Stomach (tissue), 4 donors: ENCODE measurements at regions not wholly inside any gene's neighbourhood (a gene's known extent, or its start where the extent isn't known, plus 50 kb on each side); places are given as distances from the start of the nearest gene placed in this dataset.

Experiments
- EP300 ChIP-seq: sonication (generic); formaldehyde crosslinking; IDR thresholded peaks from one replicate; pipeline ENCODE4 v1.6.1; 2017; ENCODE audit warnings: antibody characterized with exemption
- POLR2A ChIP-seq, 4 donors: fragments of 450-650 bp; IDR thresholded peaks; one replicate each; pipeline ENCODE4 v1.6.1; 2016; ENCODE audit warnings: antibody characterized with exemption in 4 of 4, control low read depth in 2 of 4, mild to moderate bottlenecking in 1 of 4, moderate library complexity in 1 of 4
- POLR2AphosphoS5 ChIP-seq, 3 donors: sonication (generic); formaldehyde crosslinking; IDR thresholded peaks; one replicate each; pipeline ENCODE4 v1.6.1; 2016; ENCODE audit warnings: antibody characterized with exemption in 3 of 3
- TF ChIP-seq, protein P1 (sequence below), 7 experiments: fragments of 450-650 bp in 4 of 7; fragments of 200-600 bp in 3 of 7; sonication (generic) in 3 of 7; IDR thresholded peaks; one replicate each; pipeline ENCODE4 v1.5.1; 2016 to 2019; ENCODE audit warnings: antibody characterized with exemption in 7 of 7, control low read depth in 2 of 7, mild to moderate bottlenecking in 1 of 7

DNA sequence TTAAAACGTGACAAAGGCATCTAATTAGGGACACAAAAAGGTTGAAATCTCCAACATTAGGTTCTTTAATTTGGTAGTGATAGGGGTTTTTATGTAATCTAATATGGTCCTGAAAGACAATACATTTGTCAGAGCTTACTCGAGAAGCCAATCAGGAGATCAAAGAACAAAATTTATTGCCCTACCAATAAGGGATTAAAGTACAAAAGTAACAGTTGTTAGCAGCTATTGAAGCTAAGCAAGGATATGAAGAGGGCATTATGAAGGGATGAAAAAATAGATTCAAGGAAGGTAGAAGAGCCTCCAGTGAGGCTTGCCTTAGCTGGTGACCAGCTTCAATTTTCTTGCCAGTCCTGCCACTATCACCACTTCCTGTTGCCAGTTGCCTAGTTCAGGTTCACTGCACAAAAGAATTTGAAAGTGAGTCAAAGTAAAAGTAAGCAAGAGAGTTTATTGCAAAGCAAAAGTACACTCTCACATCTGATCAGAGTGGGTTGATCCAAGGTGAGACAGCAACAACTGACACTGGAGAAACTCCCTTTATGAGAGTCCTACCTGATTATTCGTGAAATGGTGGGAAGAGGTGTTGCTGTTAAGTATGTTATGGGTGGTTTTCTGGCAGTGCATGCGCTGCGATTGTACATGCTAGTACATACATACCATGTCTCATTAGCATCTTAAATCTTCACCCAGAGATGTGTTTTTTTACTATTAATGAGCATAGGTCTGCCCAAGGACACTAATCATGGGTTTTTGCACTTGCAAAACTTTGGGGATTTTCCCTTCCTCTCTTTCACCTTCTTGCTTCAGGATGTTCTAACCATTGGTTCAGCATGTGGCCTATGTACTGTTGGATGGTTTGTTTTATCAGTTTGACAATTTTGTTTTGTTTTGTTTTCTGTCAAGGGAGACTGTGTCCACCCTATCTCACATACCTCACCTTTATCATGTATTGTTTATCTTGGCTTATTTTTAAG lies 263.2 kb upstream of the ITM2A start:
- TF ChIP-seq, protein P1, sequence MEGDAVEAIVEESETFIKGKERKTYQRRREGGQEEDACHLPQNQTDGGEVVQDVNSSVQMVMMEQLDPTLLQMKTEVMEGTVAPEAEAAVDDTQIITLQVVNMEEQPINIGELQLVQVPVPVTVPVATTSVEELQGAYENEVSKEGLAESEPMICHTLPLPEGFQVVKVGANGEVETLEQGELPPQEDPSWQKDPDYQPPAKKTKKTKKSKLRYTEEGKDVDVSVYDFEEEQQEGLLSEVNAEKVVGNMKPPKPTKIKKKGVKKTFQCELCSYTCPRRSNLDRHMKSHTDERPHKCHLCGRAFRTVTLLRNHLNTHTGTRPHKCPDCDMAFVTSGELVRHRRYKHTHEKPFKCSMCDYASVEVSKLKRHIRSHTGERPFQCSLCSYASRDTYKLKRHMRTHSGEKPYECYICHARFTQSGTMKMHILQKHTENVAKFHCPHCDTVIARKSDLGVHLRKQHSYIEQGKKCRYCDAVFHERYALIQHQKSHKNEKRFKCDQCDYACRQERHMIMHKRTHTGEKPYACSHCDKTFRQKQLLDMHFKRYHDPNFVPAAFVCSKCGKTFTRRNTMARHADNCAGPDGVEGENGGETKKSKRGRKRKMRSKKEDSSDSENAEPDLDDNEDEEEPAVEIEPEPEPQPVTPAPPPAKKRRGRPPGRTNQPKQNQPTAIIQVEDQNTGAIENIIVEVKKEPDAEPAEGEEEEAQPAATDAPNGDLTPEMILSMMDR (IDR thresholded peaks at IDR 0.05), result no peak
- no peak for TF ChIP-seq POLR2AphosphoS5 (IDR thresholded peaks at IDR 0.05)
- TF ChIP-seq EP300, result no peak
- TF ChIP-seq POLR2A (IDR thresholded peaks at IDR 0.05), result no peak
